LHCN-M2 (cell line): ENCODE measurements at regions not wholly inside any gene's neighbourhood (a gene's known extent, or its start where the extent isn't known, plus 50 kb on each side); places are given as distances from the start of the nearest gene placed in this dataset.

Experiments used
- DNase-seq: peaks from one replicate; pipeline ENCODE4 v3.0.0-alpha.2; 2012; ENCODE audit warnings: low read depth

GRCh38 chr1:168867941-168868634, 139.1 kb upstream of the DPT start:
- DNase-seq, result no peak

- no peak for DNase-seq
Observed at GRCh38 chr1:168871531-168871930, 142.5 kb upstream of the DPT start.

- DNase-seq, result no peak
Observed at GRCh38 chr1:168875831-168876230, 146.8 kb upstream of the DPT start.

- no peak for DNase-seq
Observed at GRCh38 chr1:168876830-168877229, 147.8 kb upstream of the DPT start.

- DNase-seq, result no peak
Observed at GRCh38 chr1:168879896-168880734, 151.1 kb upstream of the DPT start.

DNA sequence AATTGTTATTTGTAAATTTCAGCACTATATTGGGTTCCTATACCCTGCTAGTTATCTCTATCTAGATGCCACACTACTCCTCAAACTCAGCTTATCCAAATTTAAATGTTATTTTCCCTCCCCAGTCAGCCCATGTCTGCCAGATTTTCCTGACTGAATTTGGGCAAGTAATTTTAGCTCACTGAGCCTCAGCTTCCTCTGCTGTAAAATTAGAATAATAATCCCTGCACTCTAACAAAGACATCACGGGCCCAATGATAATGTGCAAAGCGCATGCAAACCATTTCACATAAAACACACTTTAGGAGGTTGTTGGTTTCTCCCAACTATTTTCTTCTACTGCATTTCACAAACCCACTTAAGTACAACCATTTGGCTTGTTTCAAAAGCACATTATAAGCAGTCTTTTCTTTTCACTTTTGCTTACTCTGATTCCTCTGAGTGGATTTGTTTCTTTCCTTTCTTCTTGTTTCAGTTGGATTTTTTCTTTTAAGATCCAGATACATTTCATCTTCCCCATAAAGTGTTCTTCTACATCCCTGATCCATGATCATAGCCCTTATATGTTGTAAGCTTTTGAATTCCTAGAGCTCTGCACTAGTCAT, 152.8 kb upstream of the DPT start:
- DNase-seq, result no peak

GRCh38 chr1:168887381-168887780, 158.4 kb upstream of the DPT start:
- no peak for DNase-seq

DNA sequence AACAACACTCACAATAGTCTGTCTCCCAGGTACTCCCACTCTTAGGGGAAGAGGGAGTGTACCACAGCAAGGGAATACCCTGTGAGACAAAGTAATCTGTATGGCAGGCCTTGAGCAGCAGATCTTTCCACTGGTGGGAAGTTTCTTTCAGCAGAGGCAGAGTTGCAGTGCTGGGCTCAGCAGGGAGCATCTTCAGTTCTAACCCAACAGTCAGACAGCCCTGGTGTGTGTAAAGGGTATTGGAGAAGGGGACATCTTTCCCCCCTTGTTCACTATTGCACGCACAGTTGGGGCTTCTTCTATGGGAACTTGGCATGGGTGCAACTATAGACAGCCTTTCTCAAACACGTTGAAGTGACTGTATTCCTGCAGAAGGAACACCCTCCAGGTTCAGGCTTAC, 159.4 kb upstream of the DPT start:
- no peak for DNase-seq

DNA sequence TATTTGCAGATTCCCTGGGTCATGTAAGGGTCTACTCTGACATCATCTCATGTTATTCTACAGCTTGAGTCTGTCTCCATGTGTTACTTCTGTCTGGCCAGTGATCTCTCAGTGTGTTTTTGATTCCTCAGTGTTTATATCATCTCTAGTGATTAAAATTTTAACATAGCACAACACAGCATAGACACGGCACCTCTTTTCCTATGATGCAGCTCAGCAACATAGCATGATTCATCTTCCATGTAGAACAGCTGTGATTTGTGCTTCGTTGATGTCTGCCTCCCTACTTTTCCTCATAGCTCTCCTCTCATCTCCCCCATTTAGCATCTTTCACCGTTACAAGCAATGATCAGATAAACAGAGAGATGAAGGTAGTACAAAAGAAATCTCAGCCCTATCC, 163.9 kb upstream of the DPT start:
- peak; percentile 63 for DNase-seq

- peak; percentile 86 for DNase-seq
Observed at GRCh38 chr1:168893359-168893801, 164.4 kb upstream of the DPT start.

- no peak for DNase-seq
Observed at GRCh38 chr1:168894397-168894903, 165.4 kb upstream of the DPT start.

DNA sequence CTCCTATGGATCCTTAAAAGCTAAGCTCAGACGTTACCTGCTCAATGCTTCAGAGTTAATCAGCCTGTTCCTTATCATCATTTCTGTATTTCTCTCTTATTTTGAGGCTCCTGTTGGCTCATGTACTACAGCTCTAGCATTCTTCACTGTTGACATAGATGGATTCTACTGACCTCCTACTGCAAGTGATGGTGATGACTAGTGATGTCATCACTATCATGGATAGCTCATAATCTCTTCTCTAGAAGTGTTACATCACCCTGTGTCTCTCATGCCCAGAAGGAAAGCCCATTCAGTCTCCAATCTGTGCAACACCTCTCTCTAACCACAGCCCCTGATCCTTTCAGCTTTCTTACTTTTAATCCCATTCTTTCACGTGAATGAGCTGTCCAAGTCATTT, 168.2 kb upstream of the DPT start:
- DNase-seq, result no peak

GRCh38 chr1:168903237-168903830, 174.3 kb upstream of the DPT start:
- no peak for DNase-seq

DNA sequence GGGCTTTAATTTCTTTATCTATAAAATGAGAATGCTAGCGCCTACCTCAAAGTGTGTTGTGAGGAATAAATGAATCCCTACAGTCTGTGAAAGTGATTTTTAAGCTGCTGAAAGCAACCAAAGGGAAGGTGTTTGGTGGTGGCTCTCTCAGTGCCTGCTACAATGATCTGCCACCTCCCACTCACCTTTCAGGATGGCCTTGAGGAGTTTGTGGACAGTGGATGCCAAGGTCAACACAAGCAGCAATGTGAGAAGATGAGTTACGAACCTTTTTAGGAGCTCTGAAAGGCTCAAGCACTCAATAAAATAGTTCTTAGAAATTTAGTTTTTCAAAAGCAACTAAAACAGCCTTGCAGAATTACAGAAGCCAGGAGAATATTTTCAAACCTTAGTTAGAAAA, 176.6 kb upstream of the DPT start:
- DNase-seq, result no peak

GRCh38 chr1:168906367-168906766, 177.4 kb upstream of the DPT start:
- DNase-seq, result no peak

- no peak for DNase-seq
Observed at GRCh38 chr1:168907053-168907452, 178.0 kb upstream of the DPT start.

GRCh38 chr1:168907786-168908348, 178.9 kb upstream of the DPT start:
- no peak for DNase-seq

GRCh38 chr1:168910403-168910802, 181.4 kb upstream of the DPT start:
- DNase-seq, result no peak

- DNase-seq, result no peak
Observed at GRCh38 chr1:168911370-168911769, 182.4 kb upstream of the DPT start.

DNA sequence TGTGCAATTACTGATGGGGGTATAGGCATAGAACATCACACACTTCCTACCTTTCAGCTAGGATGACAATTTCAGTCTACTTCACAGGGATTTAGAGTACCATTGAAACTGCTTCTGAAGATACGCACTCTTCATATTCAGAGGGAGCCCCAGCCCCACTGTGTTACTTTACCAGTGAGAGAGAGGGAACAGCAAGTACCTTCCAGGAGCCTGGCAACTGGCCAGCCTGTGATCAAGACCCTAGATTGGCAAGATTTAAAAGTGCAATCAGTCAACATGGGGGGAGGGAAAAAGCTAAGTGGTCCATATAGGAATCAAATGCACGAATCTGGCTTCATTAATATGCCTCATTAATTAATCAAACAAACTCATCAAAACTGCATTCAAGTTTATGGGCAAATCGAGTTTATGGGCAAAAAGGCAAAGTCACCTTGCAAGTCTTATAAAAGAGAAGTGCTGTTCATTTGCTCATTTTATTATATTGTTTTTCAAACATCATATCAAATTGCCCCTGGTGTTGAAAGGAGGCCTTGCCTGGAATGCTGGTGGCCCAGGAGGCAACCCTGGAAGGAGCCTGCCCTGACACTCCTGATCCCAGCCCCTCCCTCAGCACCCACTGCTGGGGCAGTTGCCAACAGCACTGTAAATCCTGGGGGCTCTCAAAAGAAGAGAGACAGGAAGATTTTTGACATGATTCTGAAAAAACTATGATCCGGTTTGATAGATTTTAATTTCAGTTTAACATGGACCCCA, 184.9 kb upstream of the DPT start:
- DNase-seq, result no peak

GRCh38 chr1:168917309-168917708, 188.3 kb upstream of the DPT start:
- no peak for DNase-seq
